HCT116 (cell line): ENCODE measurements at regions not wholly inside any gene's neighbourhood (a gene's known extent, or its start where the extent isn't known, plus 50 kb on each side); places are given as distances from the start of the nearest gene placed in this dataset.

Experiments
- ATAC-seq: fragments of 200-7000 bp; cut with Tn5 transposase; 2 replicates; pipeline ENCODE4 v1.9.1; 2020; ENCODE audit warnings: mild to moderate bottlenecking, moderate library complexity
- BruUV-seq: library from RNA; stranded (reverse); fragments of 400-500 nt; replicated peaks from 2 replicates; lab custom pipeline; 2021; lab: Mats Ljungman, UMichigan
- CTCF ChIA-PET: fragments of 300-600 bp; sonication (Branson Sonifier 250); formaldehyde crosslinking; loops from one replicate; lab custom pipeline; 2021; ENCODE audit warnings: antibody characterized with exemption; lab: Charles Lee
- POLR2A ChIA-PET: fragments of 300-600, 350-600 bp; sonication (Branson Sonifier 250); formaldehyde crosslinking; loops from one replicate; lab custom pipeline; 2021; ENCODE audit warnings: antibody characterized with exemption; lab: Charles Lee
- RAD21 ChIA-PET, 2 experiments: fragments of 300-600 bp; sonication (Branson Sonifier 250); formaldehyde crosslinking; loops; one replicate each; lab custom pipeline; 2023; ENCODE audit warnings: low total read pairs in 2 of 2; ENCODE audit not compliant: uncharacterized antibody in 2 of 2, unreplicated experiment in 2 of 2, low non-redundant PET in 1 of 2; lab: Charles Lee
- DNase-seq: peaks from one replicate; pipeline ENCODE4 v3.0.0-alpha.2; 2010; ENCODE audit warnings: low read depth, low spot score
- H2AFZ ChIP-seq: fragments of 200-600 bp; shearing (Covaris generic), sonication (generic); 2 replicates; pipeline ENCODE4 v1.6.1; 2017; ENCODE audit warnings: low read depth, mixed run types, mixed read lengths, antibody characterized with exemption, low read length; ENCODE audit not compliant: poor library complexity, severe bottlenecking
- H3K27ac ChIP-seq: 2 replicates; pipeline ENCODE4 v1.5.1; 2012; ENCODE audit warnings: low read depth, low read length
- H3K27me3 ChIP-seq: fragments of 200-600 bp; sonication (generic); 2 replicates; pipeline ENCODE4 v1.6.1; 2016; ENCODE audit warnings: mixed run types, low read length, mixed read lengths; ENCODE audit not compliant: insufficient read depth
- H3K36me3 ChIP-seq, 2 experiments: fragments of 200-500 bp in 1 of 2; fragments of 200-600 bp in 1 of 2; sonication (Bioruptor generic) in 1 of 2; sonication (generic) in 1 of 2; 2 replicates each; pipeline versions ENCODE4 v1.5.1 to v1.6.1; 2014 to 2016; ENCODE audit warnings: low read length in 2 of 2, inconsistent platforms in 1 of 2, mixed read lengths in 1 of 2, mixed run types in 1 of 2; ENCODE audit not compliant: insufficient read depth in 2 of 2, control insufficient read depth in 1 of 2
- H3K4me1 ChIP-seq, 2 experiments: fragments of 200-600 bp in 1 of 2; sonication (generic) in 1 of 2; 2 replicates each; pipeline versions ENCODE4 v1.5.1 to v1.6.1; 2012 to 2017; ENCODE audit warnings: low read length in 2 of 2, inconsistent platforms in 1 of 2, mild to moderate bottlenecking in 1 of 2, mixed read lengths in 1 of 2, mixed run types in 1 of 2, moderate library complexity in 1 of 2; ENCODE audit not compliant: insufficient read depth in 2 of 2, control insufficient read depth in 1 of 2
- H3K4me2 ChIP-seq: fragments of 200-600 bp; sonication (generic); 2 replicates; pipeline ENCODE4 v1.6.1; 2017; ENCODE audit warnings: mixed run types, low read length, mixed read lengths
- H3K4me3 ChIP-seq, 2 experiments: fragments of 200-600 bp in 1 of 2; sonication (generic) in 1 of 2; replicated peaks in 1 of 2; 2 replicates each; pipeline ENCODE4 v1.5.1; 2011 to 2016; ENCODE audit warnings: low read length in 2 of 2, control low read depth in 1 of 2, low read depth in 1 of 2, mild to moderate bottlenecking in 1 of 2, mixed read lengths in 1 of 2, mixed run types in 1 of 2
- H3K79me2 ChIP-seq: fragments of 200-600 bp; sonication (generic); 2 replicates; pipeline ENCODE4 v1.6.1; 2017; ENCODE audit warnings: mild to moderate bottlenecking, mixed run types, low read length, moderate library complexity, mixed read lengths; ENCODE audit not compliant: insufficient read depth
- H3K9ac ChIP-seq: fragments of 200-600 bp; sonication (generic); 2 replicates; pipeline ENCODE4 v1.6.1; 2016; ENCODE audit warnings: low read length, mixed read lengths
- H3K9me2 ChIP-seq: fragments of 200-600 bp; sonication (generic), shearing (Covaris generic); 2 replicates; pipeline ENCODE4 v1.6.1; 2017; ENCODE audit warnings: mixed run types, mild to moderate bottlenecking, moderate library complexity; ENCODE audit not compliant: insufficient read depth
- H3K9me3 ChIP-seq, 2 experiments: fragments of 200-500 bp in 1 of 2; fragments of 200-600 bp in 1 of 2; sonication (Bioruptor generic) in 1 of 2; sonication (generic) in 1 of 2; 2 replicates each; pipeline ENCODE4 v1.6.1; 2014 to 2017; ENCODE audit warnings: low read length in 2 of 2, mixed read lengths in 2 of 2, inconsistent platforms in 1 of 2, low read depth in 1 of 2, mild to moderate bottlenecking in 1 of 2, mixed run types in 1 of 2, moderate library complexity in 1 of 2; ENCODE audit not compliant: control insufficient read depth in 1 of 2, insufficient read depth in 1 of 2
- H4K20me1 ChIP-seq: fragments of 200-600 bp; sonication (generic), shearing (Covaris generic); 2 replicates; pipeline ENCODE4 v1.6.1; 2017; ENCODE audit warnings: mixed run types, mild to moderate bottlenecking, moderate library complexity; ENCODE audit not compliant: insufficient read depth
- ATF3 ChIP-seq: IDR thresholded peaks from 2 replicates; pipeline ENCODE4 v1.6.1; 2012
- CBX3 ChIP-seq: IDR thresholded peaks from 2 replicates; pipeline ENCODE4 v1.6.1; 2012; ENCODE audit warnings: low read depth
- CEBPB ChIP-seq: IDR thresholded peaks from 2 replicates; pipeline ENCODE4 v1.6.1; 2012; ENCODE audit warnings: low read depth
- EGR1 ChIP-seq: IDR thresholded peaks from 2 replicates; pipeline ENCODE4 v1.6.1; 2012; ENCODE audit warnings: low read depth
- ELF1 ChIP-seq: IDR thresholded peaks from 2 replicates; pipeline ENCODE4 v1.6.1; 2012; ENCODE audit warnings: low read depth, borderline replicate concordance
- FOSL1 ChIP-seq: IDR thresholded peaks from 2 replicates; pipeline ENCODE4 v1.6.1; 2012; ENCODE audit warnings: low read depth
- JUND ChIP-seq: IDR thresholded peaks from 2 replicates; pipeline ENCODE4 v1.6.1; 2012
- MAX ChIP-seq: IDR thresholded peaks from 2 replicates; pipeline ENCODE4 v1.6.1; 2012
- POLR2A ChIP-seq: IDR thresholded peaks from 2 replicates; pipeline ENCODE4 v1.7.0; 2011; ENCODE audit warnings: borderline replicate concordance; ENCODE audit not compliant: insufficient read depth, insufficient read length; ENCODE audit errors: extremely low read depth
- POLR2AphosphoS5 ChIP-seq: IDR thresholded peaks from 2 replicates; pipeline ENCODE4 v1.6.1; 2011; ENCODE audit warnings: mild to moderate bottlenecking, low read depth, low read length, moderate library complexity
- REST ChIP-seq: IDR thresholded peaks from 2 replicates; pipeline ENCODE4 v1.6.1; 2012; ENCODE audit warnings: low read depth
- SIN3A ChIP-seq: IDR thresholded peaks from 2 replicates; pipeline ENCODE4 v1.6.1; 2012; ENCODE audit warnings: low read depth
- SRF ChIP-seq: IDR thresholded peaks from 2 replicates; pipeline ENCODE4 v1.6.1; 2012; ENCODE audit warnings: low read depth
- TCF7L2 ChIP-seq: IDR thresholded peaks from 2 replicates; pipeline ENCODE4 v1.7.0; 2011; ENCODE audit warnings: borderline replicate concordance, inconsistent platforms; ENCODE audit not compliant: insufficient read depth, insufficient read length; ENCODE audit errors: extremely low read depth
- ZBTB33 ChIP-seq: IDR thresholded peaks from 2 replicates; pipeline ENCODE4 v1.6.1; 2011; ENCODE audit warnings: mild to moderate bottlenecking, low read length, moderate library complexity; ENCODE audit not compliant: insufficient replicate concordance; ENCODE audit errors: extremely low read depth
- ZFX ChIP-seq: fragments of 450-650 bp; IDR thresholded peaks from 2 replicates; pipeline ENCODE4 v1.6.1; 2017
- intact Hi-C: fragments of 100-400 bp; cut with micrococcal nuclease; formaldehyde crosslinking; loops from 2 replicates; pipeline ENCODE4 v1.10.0; 2022

GRCh38 chr21:34235514-34235913 lies 128.3 kb upstream of the KCNE2 start:
- Histone ChIP-seq H3K9me2 (no peaks in the 10 kb centered on the region), H3K36me3 (no peaks in the 10 kb centered on the region), H3K4me2 (no peak overlapping the region), H3K9ac (no peak overlapping the region), H3K4me1 (no peaks in the 10 kb centered on the region), H4K20me1 (no peaks in the 10 kb centered on the region), H3K79me2 (no peaks in the 10 kb centered on the region), H3K27me3 (no peaks in the 10 kb centered on the region), H3K4me3 (no peak overlapping the region), H3K9me3 (no peaks in the 10 kb centered on the region), H2AFZ (no peak overlapping the region), H3K27ac (no peak overlapping the region)
- no TSS peak for BruUV-seq
- ATAC-seq (no peak), DNase-seq (no peak)
- intact Hi-C loops, result no loop called here
- no peak for TF ChIP-seq CEBPB
- TF ChIP-seq ZFX, result no peak
- TF ChIP-seq EGR1, result no peak
- no peak for TF ChIP-seq POLR2A
- TF ChIP-seq SIN3A, result no peak
- ChIA-PET CTCF (interaction anchor here (0.6 to 1.4 kb wide), 3 partner anchors 112 to 315 kb away, joined by 3 to 4 read pairs (median 3); no protein-coding TSS in a partner anchor), POLR2A (no interaction called here), RAD21 (no interaction called here)

GRCh38 chr21:34242973-34243372 lies 120.8 kb upstream of the KCNE2 start:
- Histone ChIP-seq H3K9me2 (no peaks in the 10 kb centered on the region), H3K9me3 (peaks cover 0 to 4% of the 10 kb centered on the region in 2 experiments; a peak in 1 of 4 replicates), H3K79me2 (no peaks in the 10 kb centered on the region), H3K27me3 (no peaks in the 10 kb centered on the region), H3K27ac (no peak overlapping the region), H4K20me1 (no peaks in the 10 kb centered on the region), H2AFZ (no peak overlapping the region), H3K36me3 (no peaks in the 10 kb centered on the region), H3K4me1 (no peaks in the 10 kb centered on the region), H3K9ac (no peak overlapping the region), H3K4me3 (no peak overlapping the region), H3K4me2 (no peak overlapping the region)
- intact Hi-C loops, result loop anchor here (1.0 to 2.0 kb wide), 2 partner anchors 108 to 318 kb away; no protein-coding TSS in a partner anchor
- POLR2A ChIA-PET, result no interaction called here
- RAD21 ChIA-PET, result no interaction called here
- BruUV-seq, result no TSS peak
- ATAC-seq (peak; percentile 50), DNase-seq (no peak)
- CTCF ChIA-PET, result interaction anchor here (1.4 to 4.4 kb wide), 2 partner anchors 12 to 320 kb away, joined by 5 to 36 read pairs; no protein-coding TSS in a partner anchor
- TF ChIP-seq REST (no peak), ZBTB33 (no peak), CEBPB (no peak), FOSL1 (no peak), CBX3 (no peak), SRF (no peak), ZFX (no peak), MAX (no peak), ELF1 (no peak), TCF7L2 (no peak), POLR2AphosphoS5 (no peak), JUND (no peak), ATF3 (no peak), EGR1 (no peak)
